ENCODE measurements at regions not wholly inside any gene's neighbourhood (a gene's known extent, or its start where the extent isn't known, plus 50 kb on each side); places are given as distances from the start of the nearest gene placed in this dataset.

DNA sequence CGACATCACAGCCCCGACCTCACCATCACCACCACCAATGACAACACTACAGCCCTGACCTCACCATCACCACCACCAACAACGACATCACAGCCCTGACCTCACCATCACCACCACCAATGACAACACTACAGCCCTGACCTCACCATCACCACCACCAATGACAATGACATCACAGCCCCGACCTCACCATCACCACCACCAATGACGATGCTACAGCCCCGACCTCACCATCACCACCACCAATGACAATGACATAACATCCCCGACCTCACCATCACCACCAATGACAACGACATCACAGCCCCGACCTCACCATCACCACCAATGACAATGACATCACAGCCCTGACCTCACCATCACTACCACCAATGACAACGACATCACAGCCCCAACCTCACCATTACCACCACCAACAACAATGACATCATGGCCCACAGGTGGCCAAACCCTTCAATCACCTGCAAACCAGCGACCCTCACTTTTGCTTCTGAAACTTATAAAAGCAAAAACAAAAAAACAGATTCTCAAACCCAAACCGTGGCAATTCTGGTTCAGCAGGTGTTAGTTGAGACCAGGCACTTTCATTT is 70.7 kb upstream of the TMEM18 start:
- TF ChIP-seq GABPA (IDR thresholded peaks at IDR 0.05; ENCODE audit: borderline replicate concordance, insufficient read depth, low read length) = no peak
- no peak for TF ChIP-seq E2F6 (IDR thresholded peaks at IDR 0.05)
- TF ChIP-seq, protein P1, sequence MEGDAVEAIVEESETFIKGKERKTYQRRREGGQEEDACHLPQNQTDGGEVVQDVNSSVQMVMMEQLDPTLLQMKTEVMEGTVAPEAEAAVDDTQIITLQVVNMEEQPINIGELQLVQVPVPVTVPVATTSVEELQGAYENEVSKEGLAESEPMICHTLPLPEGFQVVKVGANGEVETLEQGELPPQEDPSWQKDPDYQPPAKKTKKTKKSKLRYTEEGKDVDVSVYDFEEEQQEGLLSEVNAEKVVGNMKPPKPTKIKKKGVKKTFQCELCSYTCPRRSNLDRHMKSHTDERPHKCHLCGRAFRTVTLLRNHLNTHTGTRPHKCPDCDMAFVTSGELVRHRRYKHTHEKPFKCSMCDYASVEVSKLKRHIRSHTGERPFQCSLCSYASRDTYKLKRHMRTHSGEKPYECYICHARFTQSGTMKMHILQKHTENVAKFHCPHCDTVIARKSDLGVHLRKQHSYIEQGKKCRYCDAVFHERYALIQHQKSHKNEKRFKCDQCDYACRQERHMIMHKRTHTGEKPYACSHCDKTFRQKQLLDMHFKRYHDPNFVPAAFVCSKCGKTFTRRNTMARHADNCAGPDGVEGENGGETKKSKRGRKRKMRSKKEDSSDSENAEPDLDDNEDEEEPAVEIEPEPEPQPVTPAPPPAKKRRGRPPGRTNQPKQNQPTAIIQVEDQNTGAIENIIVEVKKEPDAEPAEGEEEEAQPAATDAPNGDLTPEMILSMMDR (IDR thresholded peaks at IDR 0.05; ENCODE audit: control extremely low read depth in 1 of 3, insufficient read depth in 1 of 3, low read depth in 1 of 3, low read length in 3 of 3) = no peak
- TF ChIP-seq RBBP5 (IDR thresholded peaks at IDR 0.05; ENCODE audit: borderline replicate concordance, low read depth, low read length) = no peak
- no peak for TF ChIP-seq MAX (IDR thresholded peaks at IDR 0.05)
- no peak for TF ChIP-seq TBP (IDR thresholded peaks at IDR 0.05; ENCODE audit: low read depth, low read length)
- TF ChIP-seq KDM1A (IDR thresholded peaks at IDR 0.05; ENCODE audit: borderline replicate concordance, low read length) = no peak
